ENCODE measurements at regions not wholly inside any gene's neighbourhood (a gene's known extent, or its start where the extent isn't known, plus 50 kb on each side); places are given as distances from the start of the nearest gene placed in this dataset.
A peak's percentile ranks its signal among the peaks of the same experiment; 100 is the strongest.

DNA sequence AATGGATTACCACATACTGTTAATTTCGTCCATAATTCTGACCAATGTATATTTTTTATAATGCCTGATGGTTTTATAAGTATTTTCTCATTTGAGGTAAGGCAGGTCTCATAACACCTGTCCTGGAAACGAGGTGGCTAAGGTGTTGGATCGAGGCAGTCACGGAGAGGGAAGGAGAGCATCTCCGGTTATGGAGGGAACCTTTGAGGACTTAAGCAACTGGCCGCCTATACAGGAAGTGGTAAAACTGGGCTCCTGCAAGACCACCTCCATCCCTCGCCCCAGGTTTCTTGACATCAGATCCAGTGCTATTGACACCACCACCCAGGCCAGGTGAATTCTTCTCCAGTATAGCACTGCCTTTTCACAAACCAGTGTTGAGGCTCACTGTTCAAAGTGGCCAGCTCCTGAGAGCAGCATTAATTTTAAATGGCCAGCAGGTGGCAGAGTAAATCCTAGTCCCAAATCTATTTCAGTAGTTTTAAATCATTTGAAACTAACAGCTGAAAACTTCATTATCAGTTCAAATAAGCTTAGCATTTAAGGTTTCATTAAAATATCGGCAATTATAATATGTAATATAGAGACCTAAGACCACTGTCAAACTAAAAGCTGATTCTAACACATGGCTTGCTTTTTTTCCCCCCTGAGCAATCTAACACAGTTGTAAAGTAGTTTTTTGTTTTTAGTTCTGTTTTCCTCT is 100.8 kb downstream of the PPM1A start:
- peak; percentile 74 for DNase-seq

DNA sequence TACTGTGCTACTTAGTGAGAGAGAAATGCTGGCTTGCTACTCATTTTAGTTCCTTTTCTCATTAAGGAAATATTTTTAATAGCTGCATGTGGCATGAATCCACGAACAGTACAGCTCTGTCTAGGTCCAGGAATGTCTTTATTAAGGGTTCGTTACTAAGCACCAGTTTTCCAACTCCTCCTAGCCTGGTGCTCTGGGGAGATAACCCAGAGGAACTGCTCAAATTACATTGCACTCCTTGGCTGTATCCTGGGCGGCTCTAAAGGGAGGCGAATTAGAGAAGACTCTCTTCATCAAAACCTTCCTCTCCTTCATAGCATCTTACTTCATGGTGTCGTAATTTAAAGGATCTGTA is 101.3 kb downstream of the PPM1A start:
- peak; percentile 71 for DNase-seq

DNA sequence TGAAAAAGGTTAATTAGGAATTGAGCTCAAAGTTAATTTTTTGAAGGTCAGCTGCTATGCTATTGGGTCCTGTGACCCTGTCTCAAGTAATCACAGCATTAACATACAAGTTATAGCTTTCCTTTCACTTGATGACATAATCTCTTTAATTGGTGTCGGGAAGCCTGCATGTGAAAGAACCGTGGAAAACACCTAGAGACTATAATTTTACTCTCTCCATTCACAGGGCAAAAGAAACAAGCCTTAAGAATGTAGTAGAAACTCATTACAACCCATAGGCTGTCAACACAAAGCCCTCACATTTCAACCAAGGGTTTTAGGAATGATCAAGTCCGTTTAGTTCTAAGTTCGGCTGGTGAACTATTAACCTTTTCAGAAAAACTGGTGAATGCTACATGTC is 104.4 kb downstream of the PPM1A start:
- DNase-seq, result peak; percentile 56

DNA sequence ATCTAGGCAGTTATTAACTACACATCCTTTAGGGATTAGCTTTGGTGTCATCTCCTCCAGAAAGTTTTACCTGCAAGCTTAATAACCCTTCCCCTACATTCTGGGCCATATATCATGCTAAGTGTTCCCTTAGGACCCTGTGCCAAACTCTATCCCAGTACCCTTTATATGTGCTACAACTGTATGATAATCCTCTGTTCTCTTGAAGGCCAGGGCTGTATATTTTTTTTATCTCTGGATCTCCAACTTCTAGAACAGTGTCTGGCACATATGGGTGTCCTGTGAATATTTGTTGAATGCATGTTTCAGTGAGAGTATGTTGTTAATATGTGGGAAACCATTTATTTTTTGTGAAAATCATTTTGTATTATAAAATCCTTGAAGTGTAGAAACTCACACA is 106.7 kb downstream of the PPM1A start:
- DNase-seq, result peak; percentile 81

DNA sequence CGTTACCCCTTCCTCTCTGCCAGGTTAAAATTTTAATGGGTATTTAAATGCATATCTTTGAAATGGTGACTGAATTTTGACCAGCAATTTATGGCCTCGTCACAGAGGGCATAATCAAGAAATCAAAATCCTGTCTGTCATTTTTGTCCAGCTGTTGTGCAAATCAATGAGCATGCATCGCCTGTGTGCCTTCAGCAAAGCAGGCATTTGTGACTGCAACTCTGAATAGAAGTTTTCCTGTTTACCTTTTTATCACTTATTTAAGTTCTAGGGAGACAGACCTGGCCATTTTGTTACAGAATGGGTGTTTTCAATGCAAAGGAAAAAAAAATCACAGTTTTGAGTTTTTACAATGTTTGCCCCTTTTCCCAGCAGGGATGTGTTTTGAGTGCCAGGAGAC is 107.4 kb downstream of the PPM1A start:
- no peak for DNase-seq

DNA sequence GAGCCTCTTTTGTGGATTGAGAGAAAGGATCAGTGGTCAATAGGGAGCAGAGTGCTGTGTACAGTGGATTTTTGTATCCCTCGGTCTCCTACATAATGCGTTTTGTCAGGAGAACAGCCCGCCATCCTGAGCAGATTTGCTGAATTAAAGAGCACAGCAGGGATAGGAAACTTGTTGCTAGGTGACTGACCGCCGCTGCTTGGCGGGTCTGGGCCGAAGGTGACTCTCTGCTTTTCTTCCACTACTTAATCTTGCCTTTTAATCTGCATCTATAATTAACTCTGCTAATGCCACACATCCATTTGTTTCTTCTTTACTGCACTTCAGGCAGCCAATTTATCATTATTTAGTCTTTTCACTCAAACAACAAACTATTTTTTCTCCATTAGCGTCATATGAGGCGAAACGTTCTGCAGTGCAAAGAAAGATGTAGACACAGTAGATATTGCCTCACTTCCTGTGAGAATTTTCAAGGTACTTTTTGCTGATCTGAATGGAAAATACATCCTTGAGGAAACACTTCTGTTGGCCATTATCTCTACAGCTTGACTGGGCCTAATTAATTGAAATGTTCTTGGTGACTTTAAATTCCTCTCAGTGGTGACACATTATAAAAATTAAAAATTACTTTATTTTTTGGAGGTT is 108.0 kb downstream of the PPM1A start:
- peak; percentile 96 for DNase-seq

DNA sequence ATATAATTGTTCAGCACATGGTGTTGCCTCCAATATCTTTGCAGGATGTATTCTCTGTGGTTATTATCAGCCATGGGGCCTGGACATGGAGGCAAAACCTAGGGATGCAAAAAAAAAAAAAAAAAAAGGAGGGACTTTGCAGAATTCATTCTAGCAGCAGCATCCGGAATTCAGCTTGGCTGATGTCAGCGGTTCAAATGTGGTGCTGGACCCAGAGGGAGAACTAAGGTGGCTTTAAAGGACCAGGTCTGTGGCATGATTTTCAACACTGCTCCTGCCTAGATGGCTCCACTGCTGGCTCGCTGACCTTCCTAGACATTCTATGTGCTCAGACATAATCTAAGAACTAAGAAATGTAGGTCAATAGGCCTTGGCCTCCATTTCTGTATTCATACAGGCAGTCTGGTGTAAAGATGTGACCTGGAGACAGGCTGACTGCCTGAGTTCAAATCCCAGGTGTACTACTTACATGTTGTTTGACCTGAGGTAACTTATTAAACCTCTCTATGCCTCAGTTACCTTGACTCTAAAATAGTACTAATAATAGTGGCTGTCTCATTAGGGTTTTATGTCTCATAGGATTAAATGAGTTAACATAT is 108.6 kb downstream of the PPM1A start:
- DNase-seq, result peak; percentile 62

DNA sequence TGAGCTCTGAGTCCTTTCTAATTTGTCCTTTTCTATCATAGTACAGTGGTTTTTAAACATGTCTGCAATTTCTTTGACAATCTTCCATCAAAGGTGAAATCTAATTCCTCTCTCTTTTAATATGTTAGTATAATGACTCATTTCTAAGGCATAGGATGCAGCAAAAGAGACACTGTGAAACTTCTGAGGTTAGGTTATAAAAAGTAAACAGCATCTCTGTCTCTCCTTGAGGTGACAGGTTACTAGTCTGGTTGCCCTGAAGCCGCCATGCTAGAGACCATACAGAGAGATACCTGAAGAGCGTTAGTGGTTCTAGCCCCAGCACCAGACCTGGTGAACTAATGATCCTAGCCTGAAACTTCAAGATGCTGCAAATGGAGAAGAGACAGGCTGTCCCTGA is 114.3 kb downstream of the PPM1A start:
- no peak for DNase-seq

DNA sequence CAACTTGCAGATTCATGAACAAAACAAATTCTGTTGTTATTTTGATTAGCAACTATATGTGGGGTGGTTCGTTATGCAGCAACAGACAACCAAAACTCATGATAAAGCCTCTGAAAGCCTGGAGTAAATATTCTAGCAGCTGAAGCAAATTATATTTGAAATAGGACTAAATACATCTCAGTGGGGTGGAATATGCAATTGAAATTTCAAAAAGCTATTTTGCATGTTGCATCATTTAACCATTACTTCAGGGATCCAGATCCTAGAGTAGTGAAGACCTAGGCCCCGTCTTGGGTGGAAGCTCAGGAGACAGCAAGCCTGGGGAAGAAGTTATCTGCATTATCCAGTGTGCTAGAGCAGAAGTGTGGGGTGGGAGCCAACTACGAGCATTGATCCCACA is 114.7 kb downstream of the PPM1A start:
- no peak for DNase-seq

DNA sequence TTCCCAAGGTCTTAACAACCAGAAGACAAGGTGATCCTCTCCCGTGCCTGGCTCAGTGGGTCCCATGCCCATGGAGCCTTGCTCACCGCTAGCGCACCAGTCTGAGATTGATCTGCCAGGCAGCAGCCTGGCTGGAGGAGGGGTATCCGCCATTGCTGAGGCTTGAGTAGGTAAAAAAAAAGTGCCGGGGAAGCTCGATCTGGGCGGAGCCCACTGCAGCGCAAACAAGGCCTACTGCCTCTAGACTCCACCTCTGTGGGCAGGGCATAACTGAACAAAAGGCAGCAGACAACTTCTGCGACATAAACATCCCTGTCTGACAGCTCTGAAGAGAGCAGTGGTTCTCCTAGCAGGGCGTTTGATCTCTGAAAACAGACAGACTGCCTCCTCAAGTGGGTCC is 104.0 kb downstream of the C14orf39 start:
- DNase-seq, result no peak

Measured in NCI-H82 (cell line).